ENCODE measurements at regions not wholly inside any gene's neighbourhood (a gene's known extent, or its start where the extent isn't known, plus 50 kb on each side); places are given as distances from the start of the nearest gene placed in this dataset.
"Not testable (repeated sequence)": the region's sequence is repeated elsewhere in the genome, so short reads cannot be mapped to it uniquely, and the experiment has no call there.

GRCh38 chr6:20269181-20269580, 56.9 kb upstream of the MBOAT1 start:
- H2AFZ ChIP-seq (ENCODE audit: low read length): no peak overlapping the region
- TF ChIP-seq, protein P1, sequence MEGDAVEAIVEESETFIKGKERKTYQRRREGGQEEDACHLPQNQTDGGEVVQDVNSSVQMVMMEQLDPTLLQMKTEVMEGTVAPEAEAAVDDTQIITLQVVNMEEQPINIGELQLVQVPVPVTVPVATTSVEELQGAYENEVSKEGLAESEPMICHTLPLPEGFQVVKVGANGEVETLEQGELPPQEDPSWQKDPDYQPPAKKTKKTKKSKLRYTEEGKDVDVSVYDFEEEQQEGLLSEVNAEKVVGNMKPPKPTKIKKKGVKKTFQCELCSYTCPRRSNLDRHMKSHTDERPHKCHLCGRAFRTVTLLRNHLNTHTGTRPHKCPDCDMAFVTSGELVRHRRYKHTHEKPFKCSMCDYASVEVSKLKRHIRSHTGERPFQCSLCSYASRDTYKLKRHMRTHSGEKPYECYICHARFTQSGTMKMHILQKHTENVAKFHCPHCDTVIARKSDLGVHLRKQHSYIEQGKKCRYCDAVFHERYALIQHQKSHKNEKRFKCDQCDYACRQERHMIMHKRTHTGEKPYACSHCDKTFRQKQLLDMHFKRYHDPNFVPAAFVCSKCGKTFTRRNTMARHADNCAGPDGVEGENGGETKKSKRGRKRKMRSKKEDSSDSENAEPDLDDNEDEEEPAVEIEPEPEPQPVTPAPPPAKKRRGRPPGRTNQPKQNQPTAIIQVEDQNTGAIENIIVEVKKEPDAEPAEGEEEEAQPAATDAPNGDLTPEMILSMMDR (IDR thresholded peaks at IDR 0.05; ENCODE audit: low read length): no peak
- TF ChIP-seq EZH2 (IDR thresholded peaks at IDR 0.05; ENCODE audit: borderline replicate concordance, low read length): no peak
- no peak overlapping the region for H3K9ac ChIP-seq (ENCODE audit: low read length)
- H3K4me3 ChIP-seq (ENCODE audit: low read depth, low read length, poor library complexity, severe bottlenecking): no peak overlapping the region
- no peak overlapping the region for H3K27ac ChIP-seq (ENCODE audit: low read depth, low read length, poor library complexity, severe bottlenecking)
- no peaks in the 10 kb centered on the region for H3K4me1 ChIP-seq (ENCODE audit: insufficient read depth, low read length, severe bottlenecking)
- no peaks in the 10 kb centered on the region for H3K79me2 ChIP-seq (ENCODE audit: insufficient read depth, low read length)
- no peaks in the 10 kb centered on the region for H3F3A ChIP-seq (ENCODE audit: insufficient read depth, low read length)
- no peaks in the 10 kb centered on the region for H3K27me3 ChIP-seq (ENCODE audit: insufficient read depth, low read length)
- no peaks in the 10 kb centered on the region for H3K36me3 ChIP-seq (ENCODE audit: insufficient read depth, low read length)
- no peaks in the 10 kb centered on the region for H4K20me1 ChIP-seq (ENCODE audit: insufficient read depth, low read length)
- H3K4me2 ChIP-seq (ENCODE audit: low read length): no peak overlapping the region
- H3K9me2 ChIP-seq (ENCODE audit: low read depth, low read length): no peaks in the 10 kb centered on the region
- H3K9me3 ChIP-seq (ENCODE audit: low read length): no peaks in the 10 kb centered on the region

- Histone ChIP-seq H3K4me2 (ENCODE audit: low read length) (no peak overlapping the region), H3K27ac (ENCODE audit: low read depth, low read length, poor library complexity, severe bottlenecking) (no peak overlapping the region), H3K27me3 (ENCODE audit: insufficient read depth, low read length) (no peaks in the 10 kb centered on the region), H2AFZ (ENCODE audit: low read length) (no peak overlapping the region), H3K4me3 (ENCODE audit: low read depth, low read length, poor library complexity, severe bottlenecking) (no peak overlapping the region), H4K20me1 (ENCODE audit: insufficient read depth, low read length) (no peaks in the 10 kb centered on the region), H3K4me1 (ENCODE audit: insufficient read depth, low read length, severe bottlenecking) (no peaks in the 10 kb centered on the region), H3K9ac (ENCODE audit: low read length) (no peak overlapping the region), H3F3A (ENCODE audit: insufficient read depth, low read length) (no peaks in the 10 kb centered on the region), H3K79me2 (ENCODE audit: insufficient read depth, low read length) (no peaks in the 10 kb centered on the region), H3K9me3 (ENCODE audit: low read length) (no peaks in the 10 kb centered on the region), H3K9me2 (ENCODE audit: low read depth, low read length) (no peaks in the 10 kb centered on the region), H3K36me3 (ENCODE audit: insufficient read depth, low read length) (no peaks in the 10 kb centered on the region)
- no peak for TF ChIP-seq EZH2 (IDR thresholded peaks at IDR 0.05; ENCODE audit: borderline replicate concordance, low read length)
- TF ChIP-seq, protein P1 (IDR thresholded peaks at IDR 0.05; ENCODE audit: low read length): no peak
Observed at GRCh38 chr6:20271818-20272217, 59.5 kb upstream of the MBOAT1 start.

DNA sequence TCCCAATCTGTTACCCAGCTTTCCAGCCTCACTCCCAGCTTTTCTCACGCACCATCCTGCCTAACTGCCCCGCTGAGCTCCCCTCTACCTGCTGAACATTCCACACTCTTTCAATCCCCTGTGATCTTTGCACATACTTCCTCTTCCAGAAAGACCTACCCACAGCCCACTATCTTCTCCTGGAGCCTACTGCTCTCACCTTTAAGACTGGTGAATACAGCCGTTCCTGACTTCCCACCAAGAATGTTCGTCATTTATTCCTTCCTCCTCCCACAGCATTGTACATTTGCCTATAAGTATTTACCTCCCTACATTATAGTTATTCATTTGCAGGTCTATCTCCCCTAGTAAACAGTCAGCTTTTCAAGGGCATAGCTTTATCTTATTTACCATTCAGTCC, 61.9 kb upstream of the MBOAT1 start:
- Histone ChIP-seq H2AFZ (ENCODE audit: low read length) (no peak overlapping the region), H3K4me1 (ENCODE audit: insufficient read depth, low read length, severe bottlenecking) (no peaks in the 10 kb centered on the region), H3K4me2 (ENCODE audit: low read length) (no peak overlapping the region), H3K9ac (ENCODE audit: low read length) (no peak overlapping the region), H3F3A (ENCODE audit: insufficient read depth, low read length) (no peaks in the 10 kb centered on the region), H3K27ac (ENCODE audit: low read depth, low read length, poor library complexity, severe bottlenecking) (no peak overlapping the region), H3K9me3 (ENCODE audit: low read length) (no peaks in the 10 kb centered on the region), H4K20me1 (ENCODE audit: insufficient read depth, low read length) (no peaks in the 10 kb centered on the region), H3K79me2 (ENCODE audit: insufficient read depth, low read length) (no peaks in the 10 kb centered on the region), H3K4me3 (ENCODE audit: low read depth, low read length, poor library complexity, severe bottlenecking) (no peak overlapping the region), H3K36me3 (ENCODE audit: insufficient read depth, low read length) (no peaks in the 10 kb centered on the region), H3K9me2 (ENCODE audit: low read depth, low read length) (no peaks in the 10 kb centered on the region), H3K27me3 (ENCODE audit: insufficient read depth, low read length) (no peaks in the 10 kb centered on the region)
- TF ChIP-seq EZH2 (IDR thresholded peaks at IDR 0.05; ENCODE audit: borderline replicate concordance, low read length): no peak
- TF ChIP-seq, protein P1 (IDR thresholded peaks at IDR 0.05; ENCODE audit: low read length): no peak

DNA sequence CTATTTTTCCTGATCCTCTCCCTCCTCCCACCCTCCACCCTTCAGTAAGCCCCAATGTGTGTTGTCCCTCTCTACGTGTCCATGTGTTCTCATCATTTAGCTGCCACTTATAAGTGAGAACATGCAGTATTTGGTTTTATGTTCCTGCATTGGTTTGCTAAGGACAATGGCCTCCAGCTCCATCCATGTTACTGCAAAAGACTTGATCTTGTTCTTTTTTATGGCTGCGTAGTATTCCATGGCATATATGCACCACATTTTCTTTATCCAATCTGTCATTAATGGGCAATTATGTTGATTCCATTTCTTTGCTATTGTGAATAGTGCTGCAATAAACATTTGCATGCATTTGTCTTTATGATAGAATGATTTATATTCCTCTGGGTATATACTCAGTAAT, 63.6 kb upstream of the MBOAT1 start:
- H3K36me3 ChIP-seq (ENCODE audit: insufficient read depth, low read length); H3K27me3 ChIP-seq (ENCODE audit: insufficient read depth, low read length); H4K20me1 ChIP-seq (ENCODE audit: insufficient read depth, low read length); H3K4me2 ChIP-seq (ENCODE audit: low read length); H3K9ac ChIP-seq (ENCODE audit: low read length); H3K9me2 ChIP-seq (ENCODE audit: low read depth, low read length); H3K9me3 ChIP-seq (ENCODE audit: low read length); H3F3A ChIP-seq (ENCODE audit: insufficient read depth, low read length); H3K4me1 ChIP-seq (ENCODE audit: insufficient read depth, low read length, severe bottlenecking); H3K4me3 ChIP-seq (ENCODE audit: low read depth, low read length, poor library complexity, severe bottlenecking); H3K27ac ChIP-seq (ENCODE audit: low read depth, low read length, poor library complexity, severe bottlenecking); H2AFZ ChIP-seq (ENCODE audit: low read length); H3K79me2 ChIP-seq (ENCODE audit: insufficient read depth, low read length): not testable (repeated sequence)

GRCh38 chr6:20277724-20278123, 65.5 kb upstream of the MBOAT1 start:
- not testable (repeated sequence) for H3F3A ChIP-seq (ENCODE audit: insufficient read depth, low read length); H3K9me3 ChIP-seq (ENCODE audit: low read length); H3K36me3 ChIP-seq (ENCODE audit: insufficient read depth, low read length); H3K4me3 ChIP-seq (ENCODE audit: low read depth, low read length, poor library complexity, severe bottlenecking); H3K27ac ChIP-seq (ENCODE audit: low read depth, low read length, poor library complexity, severe bottlenecking); H3K27me3 ChIP-seq (ENCODE audit: insufficient read depth, low read length); H3K79me2 ChIP-seq (ENCODE audit: insufficient read depth, low read length); H3K4me2 ChIP-seq (ENCODE audit: low read length); H4K20me1 ChIP-seq (ENCODE audit: insufficient read depth, low read length); H2AFZ ChIP-seq (ENCODE audit: low read length); H3K4me1 ChIP-seq (ENCODE audit: insufficient read depth, low read length, severe bottlenecking); H3K9me2 ChIP-seq (ENCODE audit: low read depth, low read length); H3K9ac ChIP-seq (ENCODE audit: low read length)
